Activated naive CD4-positive, alpha-beta T cell treated with anti-CD3 and anti-CD28 coated beads, Interleukin-2, amount 50 U/mL, for 24 hours (primary cell): ENCODE measurements at regions not wholly inside any gene's neighbourhood (a gene's known extent, or its start where the extent isn't known, plus 50 kb on each side); places are given as distances from the start of the nearest gene placed in this dataset.
"Not testable (repeated sequence)": the region's sequence is repeated elsewhere in the genome, so short reads cannot be mapped to it uniquely, and the experiment has no call there.

Source experiments
- H3K27ac Mint-ChIP-seq: one replicate; pipeline ENCODE4 v1.8.0; 2021; ENCODE audit warnings: mild to moderate bottlenecking, mixed read lengths
- H3K27me3 Mint-ChIP-seq: one replicate; pipeline ENCODE4 v1.8.0; 2021; ENCODE audit warnings: mixed read lengths
- H3K36me3 Mint-ChIP-seq: one replicate; pipeline ENCODE4 v1.8.0; 2021; ENCODE audit warnings: mixed read lengths
- H3K4me1 Mint-ChIP-seq: one replicate; pipeline ENCODE4 v1.8.0; 2021; ENCODE audit warnings: mixed read lengths
- H3K4me3 Mint-ChIP-seq: one replicate; pipeline ENCODE4 v1.8.0; 2021; ENCODE audit warnings: mild to moderate bottlenecking, mixed read lengths
- H3K9me3 Mint-ChIP-seq: one replicate; pipeline ENCODE4 v1.8.0; 2021; ENCODE audit warnings: mixed read lengths

- peak overlapping the region; percentile 98 for H3K27ac Mint-ChIP-seq
- H3K36me3 Mint-ChIP-seq = peaks cover under 1% of the 10 kb centered on the region
- H3K27me3 Mint-ChIP-seq = no peaks in the 10 kb centered on the region
- peak overlapping the region; percentile 91 for H3K4me3 Mint-ChIP-seq
- H3K9me3 Mint-ChIP-seq = no peaks in the 10 kb centered on the region
- H3K4me1 Mint-ChIP-seq = peaks cover 92% of the 10 kb centered on the region
These were observed 257.8 kb upstream of the BTG1 start for GRCh38 chr12:92403210-92404175.

DNA sequence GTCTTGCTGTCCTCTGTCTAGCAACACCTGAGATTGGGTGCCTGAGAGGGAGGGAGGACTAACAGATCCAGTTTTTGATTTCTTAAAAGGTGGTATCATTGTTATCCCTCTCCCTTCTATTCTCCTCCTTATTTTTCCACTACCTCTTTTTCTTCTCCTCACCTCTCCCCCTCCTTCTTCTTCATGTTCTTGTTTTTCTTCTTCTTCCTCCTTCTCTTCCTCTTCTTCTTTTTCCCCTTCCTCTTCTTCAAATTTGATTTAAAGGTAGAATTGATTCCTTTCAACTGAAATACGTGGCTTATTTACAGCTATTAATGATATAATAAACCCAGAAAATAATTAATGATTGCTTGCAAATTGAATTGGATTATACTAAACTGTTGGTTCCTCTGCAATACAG, 256.8 kb upstream of the BTG1 start:
- H3K36me3 Mint-ChIP-seq = no peaks in the 10 kb centered on the region
- H3K9me3 Mint-ChIP-seq = no peaks in the 10 kb centered on the region
- peak overlapping the region; percentile 99 for H3K27ac Mint-ChIP-seq
- H3K4me1 Mint-ChIP-seq = peaks cover 92% of the 10 kb centered on the region
- no peaks in the 10 kb centered on the region for H3K27me3 Mint-ChIP-seq
- peak overlapping the region; percentile 78 for H3K4me3 Mint-ChIP-seq

GRCh38 chr12:92400006-92400405, 254.4 kb upstream of the BTG1 start:
- Mint-ChIP-seq H3K36me3 (peaks cover 6% of the 10 kb centered on the region), H3K27ac (peak overlapping the region; percentile 99), H3K4me1 (peaks cover 99% of the 10 kb centered on the region), H3K27me3 (no peaks in the 10 kb centered on the region), H3K9me3 (peaks cover 6% of the 10 kb centered on the region), H3K4me3 (peak overlapping the region; percentile 81)

- peaks cover 100% of the 10 kb centered on the region for H3K4me1 Mint-ChIP-seq
- peak overlapping the region; percentile 99 for H3K27ac Mint-ChIP-seq
- H3K27me3 Mint-ChIP-seq = no peaks in the 10 kb centered on the region
- peak overlapping the region; percentile 81 for H3K4me3 Mint-ChIP-seq
- peaks cover 13% of the 10 kb centered on the region for H3K36me3 Mint-ChIP-seq
- H3K9me3 Mint-ChIP-seq = peaks cover 6% of the 10 kb centered on the region
These were observed 253.1 kb upstream of the BTG1 start for GRCh38 chr12:92398565-92399309.

DNA sequence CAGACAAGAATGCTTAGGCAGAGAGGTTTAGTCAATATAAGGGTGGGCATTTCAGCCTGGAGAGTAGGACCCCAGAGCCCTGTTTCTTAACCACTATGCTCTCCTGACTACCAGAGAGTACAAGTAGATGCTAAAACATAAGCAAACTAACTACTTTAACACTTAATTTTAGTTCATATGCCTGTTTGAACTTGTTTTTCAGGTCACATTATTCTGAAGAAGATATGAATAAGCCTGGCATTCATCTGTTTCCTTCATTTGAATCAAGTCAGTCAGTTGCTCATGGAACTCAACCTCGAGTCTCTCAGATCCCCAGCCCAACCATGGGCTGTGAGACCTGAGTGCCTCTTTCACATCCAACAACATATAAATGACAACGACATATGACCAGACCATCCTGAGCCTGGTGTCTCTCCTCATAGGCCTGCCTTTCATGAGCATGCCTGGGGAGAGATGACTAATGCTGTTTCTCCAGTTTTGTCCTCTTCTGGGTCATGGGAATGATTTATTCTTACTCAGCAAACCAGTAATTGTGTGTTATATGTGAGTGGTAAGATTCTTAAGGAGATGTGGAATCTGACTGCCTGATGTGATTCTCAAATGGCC, 251.1 kb upstream of the BTG1 start:
- peaks cover 97% of the 10 kb centered on the region for H3K4me1 Mint-ChIP-seq
- peak overlapping the region; percentile 99 for H3K27ac Mint-ChIP-seq
- peaks cover 16% of the 10 kb centered on the region for H3K36me3 Mint-ChIP-seq
- peaks cover 13% of the 10 kb centered on the region for H3K9me3 Mint-ChIP-seq
- H3K4me3 Mint-ChIP-seq = peak overlapping the region; percentile 15
- no peaks in the 10 kb centered on the region for H3K27me3 Mint-ChIP-seq

GRCh38 chr12:92395322-92395721, 249.7 kb upstream of the BTG1 start:
- peak overlapping the region; percentile 99 for H3K27ac Mint-ChIP-seq
- peaks cover 13% of the 10 kb centered on the region for H3K9me3 Mint-ChIP-seq
- peaks cover 16% of the 10 kb centered on the region for H3K36me3 Mint-ChIP-seq
- no peaks in the 10 kb centered on the region for H3K27me3 Mint-ChIP-seq
- peaks cover 96% of the 10 kb centered on the region for H3K4me1 Mint-ChIP-seq
- no peak overlapping the region for H3K4me3 Mint-ChIP-seq

GRCh38 chr12:92394895-92395294, 249.2 kb upstream of the BTG1 start:
- Mint-ChIP-seq H3K27me3 (no peaks in the 10 kb centered on the region), H3K27ac (peak overlapping the region; percentile 99), H3K4me1 (peaks cover 95% of the 10 kb centered on the region), H3K9me3 (peaks cover 13% of the 10 kb centered on the region), H3K36me3 (peaks cover 16% of the 10 kb centered on the region), H3K4me3 (peak overlapping the region; percentile 28)

- peaks cover 91% of the 10 kb centered on the region for H3K4me1 Mint-ChIP-seq
- no peak overlapping the region for H3K4me3 Mint-ChIP-seq
- peaks cover 13% of the 10 kb centered on the region for H3K9me3 Mint-ChIP-seq
- no peaks in the 10 kb centered on the region for H3K27me3 Mint-ChIP-seq
- peaks cover 16% of the 10 kb centered on the region for H3K36me3 Mint-ChIP-seq
- H3K27ac Mint-ChIP-seq = peak overlapping the region; percentile 99
These were observed 247.9 kb upstream of the BTG1 start for GRCh38 chr12:92393504-92393903.

DNA sequence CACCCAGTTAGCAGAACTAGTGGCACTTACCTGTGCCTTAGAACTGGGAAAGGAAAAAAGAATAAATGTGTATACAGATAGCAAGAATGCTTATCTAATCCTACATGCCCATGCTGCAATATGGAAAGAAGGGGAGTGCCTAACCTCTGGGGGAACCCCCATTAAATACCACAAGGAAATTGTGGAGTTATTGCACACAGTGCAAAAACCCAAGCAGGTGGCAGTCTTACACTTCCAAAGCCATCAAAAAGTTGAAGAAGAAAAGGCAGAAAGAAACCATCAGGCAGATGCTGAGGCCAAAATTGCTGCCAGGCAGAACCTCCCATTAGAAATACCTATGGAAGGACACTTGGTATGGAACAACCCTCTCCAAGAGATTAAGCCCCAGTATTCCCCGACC, 246.1 kb upstream of the BTG1 start:
- Mint-ChIP-seq H3K36me3 (peaks cover 16% of the 10 kb centered on the region), H3K9me3 (peaks cover 13% of the 10 kb centered on the region), H3K27ac (peak overlapping the region; percentile 84), H3K4me1 (peaks cover 85% of the 10 kb centered on the region)
- H3K27me3 Mint-ChIP-seq, H3K4me3 Mint-ChIP-seq: not testable (repeated sequence)

GRCh38 chr12:92389466-92389865, 243.8 kb upstream of the BTG1 start:
- peaks cover 77% of the 10 kb centered on the region for H3K4me1 Mint-ChIP-seq
- H3K36me3 Mint-ChIP-seq = peaks cover 9% of the 10 kb centered on the region
- H3K27me3 Mint-ChIP-seq = no peaks in the 10 kb centered on the region
- H3K27ac Mint-ChIP-seq = no peak overlapping the region
- H3K4me3 Mint-ChIP-seq = no peak overlapping the region
- H3K9me3 Mint-ChIP-seq = peaks cover 7% of the 10 kb centered on the region

DNA sequence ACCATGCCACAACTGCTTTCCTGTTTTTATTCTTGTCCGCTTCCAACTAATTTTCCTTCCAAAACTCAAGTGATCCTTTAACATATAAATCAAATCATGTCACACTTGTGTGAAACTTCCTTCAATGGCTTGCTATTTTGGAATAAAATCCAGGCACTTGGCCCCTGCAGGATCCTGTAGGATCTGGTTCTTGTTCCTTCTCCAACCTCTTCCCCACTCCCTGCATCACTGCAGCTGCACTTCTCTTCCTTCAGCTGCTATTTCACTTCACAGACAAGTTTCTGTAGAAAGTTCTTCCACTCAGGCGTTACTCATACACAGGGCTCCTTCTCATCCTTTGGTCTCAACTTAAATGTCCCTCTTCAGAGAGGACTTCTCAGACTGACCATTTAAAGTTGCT, 239.7 kb upstream of the BTG1 start:
- Mint-ChIP-seq H3K4me3 (no peak overlapping the region), H3K27ac (no peak overlapping the region), H3K27me3 (no peaks in the 10 kb centered on the region), H3K36me3 (no peaks in the 10 kb centered on the region), H3K4me1 (peaks cover 72% of the 10 kb centered on the region), H3K9me3 (no peaks in the 10 kb centered on the region)

DNA sequence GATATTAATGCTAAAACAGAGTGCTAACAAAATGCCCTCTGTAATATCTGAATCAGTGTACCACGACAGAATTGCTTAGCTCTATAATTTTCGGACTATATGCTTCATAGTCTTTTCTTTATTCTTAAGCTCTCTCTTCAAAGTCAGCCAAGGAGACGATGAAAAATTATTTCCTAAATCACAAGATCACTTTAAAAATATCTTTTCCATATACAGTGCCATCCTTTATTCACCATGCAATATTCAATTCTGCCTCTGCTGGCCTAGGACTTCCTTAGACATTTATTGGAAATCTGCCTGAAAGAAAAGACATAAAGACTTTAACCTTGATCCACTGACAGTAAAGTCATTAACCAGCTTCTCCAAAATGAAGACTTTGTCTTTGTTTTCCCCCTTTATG, 238.9 kb upstream of the BTG1 start:
- H3K9me3 Mint-ChIP-seq = no peaks in the 10 kb centered on the region
- no peaks in the 10 kb centered on the region for H3K36me3 Mint-ChIP-seq
- H3K27me3 Mint-ChIP-seq = no peaks in the 10 kb centered on the region
- H3K4me3 Mint-ChIP-seq = no peak overlapping the region
- H3K4me1 Mint-ChIP-seq = peaks cover 76% of the 10 kb centered on the region
- H3K27ac Mint-ChIP-seq = no peak overlapping the region

GRCh38 chr12:92382383-92382878, 236.8 kb upstream of the BTG1 start:
- no peak overlapping the region for H3K27ac Mint-ChIP-seq
- no peaks in the 10 kb centered on the region for H3K27me3 Mint-ChIP-seq
- H3K4me1 Mint-ChIP-seq = peaks cover 79% of the 10 kb centered on the region
- H3K4me3 Mint-ChIP-seq = no peak overlapping the region
- no peaks in the 10 kb centered on the region for H3K36me3 Mint-ChIP-seq
- H3K9me3 Mint-ChIP-seq = no peaks in the 10 kb centered on the region

DNA sequence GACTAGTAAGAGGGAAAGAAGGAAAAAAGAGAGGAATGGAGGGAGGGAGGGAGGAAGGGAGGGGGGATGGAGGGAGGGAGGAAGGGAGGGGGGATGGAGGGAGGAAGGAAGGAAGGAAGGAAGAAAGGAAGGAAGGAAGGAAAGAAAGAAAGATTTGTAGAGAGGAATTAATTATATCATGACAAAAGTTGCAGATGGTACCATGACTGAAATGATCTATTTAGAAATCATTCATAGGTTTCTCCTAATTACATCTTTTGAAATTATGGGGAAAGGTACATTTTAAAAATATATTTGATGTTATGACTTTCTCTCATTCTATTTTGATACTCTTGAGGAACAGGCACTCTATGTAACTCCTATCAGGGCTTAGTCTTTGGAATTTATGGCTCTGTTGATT, 236.2 kb upstream of the BTG1 start:
- no peak overlapping the region for H3K27ac Mint-ChIP-seq
- H3K9me3 Mint-ChIP-seq = no peaks in the 10 kb centered on the region
- H3K4me3 Mint-ChIP-seq = no peak overlapping the region
- H3K4me1 Mint-ChIP-seq = peaks cover 82% of the 10 kb centered on the region
- H3K27me3 Mint-ChIP-seq = no peaks in the 10 kb centered on the region
- H3K36me3 Mint-ChIP-seq = no peaks in the 10 kb centered on the region

DNA sequence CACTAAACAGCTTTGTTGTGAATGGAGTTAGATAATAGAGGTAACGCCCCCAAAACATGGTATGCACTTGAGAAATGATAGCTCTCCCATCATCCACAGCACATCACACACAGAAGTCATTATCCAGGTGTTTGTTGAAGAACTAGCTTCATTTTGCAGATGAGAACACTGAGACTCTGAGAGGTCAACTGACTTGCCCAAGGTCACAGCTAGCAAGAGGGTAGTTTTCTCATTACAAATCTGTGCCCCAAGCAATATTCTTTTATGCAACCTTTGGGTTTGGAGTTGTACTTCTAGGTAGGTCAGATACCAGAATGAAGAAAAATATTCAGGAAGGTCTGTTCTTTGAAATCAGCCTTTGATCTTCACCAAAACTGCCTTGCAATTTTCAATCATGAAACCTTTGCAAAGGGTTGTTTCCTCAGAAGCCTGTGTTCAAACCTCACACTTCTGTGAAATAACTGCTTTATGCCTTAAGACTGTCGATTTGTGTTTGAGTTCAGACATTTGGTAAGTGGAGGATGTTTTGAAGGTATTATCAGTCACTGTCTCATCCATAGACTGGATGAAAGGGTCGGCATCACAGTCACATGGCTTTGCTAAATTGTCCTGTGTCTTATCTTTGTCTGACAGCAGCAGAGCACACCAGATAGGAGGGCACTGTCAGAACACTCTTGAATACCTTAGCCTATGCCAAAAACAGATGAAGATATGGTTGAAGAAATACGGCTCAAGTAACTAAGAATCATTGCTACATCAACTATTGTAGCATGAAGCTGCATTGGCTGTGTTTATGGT, 233.2 kb upstream of the BTG1 start:
- peaks cover 88% of the 10 kb centered on the region for H3K4me1 Mint-ChIP-seq
- peak overlapping the region; percentile 71 for H3K27ac Mint-ChIP-seq
- no peak overlapping the region for H3K4me3 Mint-ChIP-seq
- peaks cover 3% of the 10 kb centered on the region for H3K36me3 Mint-ChIP-seq
- no peaks in the 10 kb centered on the region for H3K27me3 Mint-ChIP-seq
- H3K9me3 Mint-ChIP-seq = no peaks in the 10 kb centered on the region
